Sigmoid colon (tissue), 6 donors: ENCODE measurements at regions not wholly inside any gene's neighbourhood (a gene's known extent, or its start where the extent isn't known, plus 50 kb on each side); places are given as distances from the start of the nearest gene placed in this dataset.

Experiments
- DNase-seq: peaks from one replicate; pipeline ENCODE4 v3.0.0-alpha.2; 2019
- H3K27ac ChIP-seq, 4 donors: fragments of 200-600 bp; sonication (generic); one replicate each; pipeline ENCODE4 v1.5.1; 2016 to 2019; ENCODE audit warnings: mild to moderate bottlenecking in 1 of 4
- H3K27me3 ChIP-seq, 3 donors: fragments of 200-600 bp; sonication (generic); one replicate each; pipeline ENCODE4 v1.5.1; 2019; ENCODE audit warnings: mild to moderate bottlenecking in 1 of 3
- H3K36me3 ChIP-seq, 4 donors: fragments of 200-600 bp; sonication (generic); one replicate each; pipeline ENCODE4 v1.5.1; 2016 to 2019
- H3K4me1 ChIP-seq, 4 donors: fragments of 200-600 bp; sonication (generic); one replicate each; pipeline ENCODE4 v1.5.1; 2017 to 2019
- H3K4me3 ChIP-seq, 4 donors: fragments of 200-600 bp; sonication (generic); one replicate each; pipeline ENCODE4 v1.5.1; 2017 to 2019; ENCODE audit warnings: mild to moderate bottlenecking in 2 of 4, moderate library complexity in 1 of 4
- H3K9me3 ChIP-seq, 4 donors: fragments of 200-600 bp in 3 of 4; sonication (generic) in 3 of 4; one replicate each; pipeline versions ENCODE4 v1.5.1 to v1.6.1; 2013 to 2019
- EP300 ChIP-seq, 4 donors: sonication (generic); formaldehyde crosslinking; IDR thresholded peaks; one replicate each; pipeline ENCODE4 v1.6.1; 2017; ENCODE audit warnings: antibody characterized with exemption in 4 of 4
- POLR2A ChIP-seq, 2 donors: fragments of 450-650 bp; IDR thresholded peaks; one replicate each; pipeline ENCODE4 v1.6.1; 2016; ENCODE audit warnings: antibody characterized with exemption in 2 of 2, mild to moderate bottlenecking in 2 of 2, moderate library complexity in 2 of 2
- POLR2AphosphoS5 ChIP-seq, 4 donors: sonication (generic); formaldehyde crosslinking; IDR thresholded peaks; one replicate each; pipeline ENCODE4 v1.6.1; 2017; ENCODE audit warnings: antibody characterized with exemption in 4 of 4
- WGBS, 2 donors: extraction: QIAGEN DNeasy Blood & Tissue Kit; methylation state at CpG; one replicate each; pipeline ENCODE4 v1.1.7; 2013; 5-methylcytosine and 5-hydroxymethylcytosine counted together
- intact Hi-C: fragments of 100-400 bp; cut with DNase I; formaldehyde crosslinking; loops from one replicate; pipeline ENCODE4 v1.15.1; 2023
- TF ChIP-seq, protein P1 (sequence below), 4 experiments: fragments of 450-650 bp in 3 of 4; fragments of 200-600 bp in 1 of 4; IDR thresholded peaks; one replicate each; pipeline ENCODE4 v1.5.1; 2016 to 2019; ENCODE audit warnings: antibody characterized with exemption in 4 of 4, mild to moderate bottlenecking in 3 of 4, moderate library complexity in 2 of 4
- donor health status: healthy with polysubstance abuse.
- donor health status: healthy.

DNA sequence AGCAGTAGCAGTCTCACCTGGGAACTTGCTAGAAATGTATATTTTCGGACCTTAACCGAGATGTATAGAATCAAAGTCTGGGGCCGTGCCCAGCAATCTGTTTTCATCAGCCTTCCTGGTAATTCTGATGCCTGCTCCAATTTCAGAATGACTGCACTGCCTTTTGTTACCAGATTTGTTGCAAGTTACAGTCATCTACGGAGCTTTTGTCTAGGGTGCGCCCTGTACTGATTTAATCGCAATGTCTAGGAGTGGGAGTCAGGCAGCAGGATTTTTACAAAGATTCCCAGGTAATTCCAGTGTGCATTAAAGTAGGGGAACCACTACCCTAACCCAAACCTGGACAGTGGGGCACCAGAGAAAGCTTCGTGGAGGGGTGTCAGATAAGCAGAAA, 178.0 kb downstream of the HAUS1 start:
- Histone ChIP-seq H3K27me3 (no peaks in the 10 kb centered on the region), H3K36me3 (no peaks in the 10 kb centered on the region), H3K4me1 (peaks cover 0 to 5% (median 2%) of the 10 kb centered on the region in 4 donors), H3K4me3 (no peak overlapping the region), H3K27ac (no peak overlapping the region), H3K9me3 (no peaks in the 10 kb centered on the region)
- no peak for TF ChIP-seq EP300 (IDR thresholded peaks at IDR 0.05)
- TF ChIP-seq, protein P1, sequence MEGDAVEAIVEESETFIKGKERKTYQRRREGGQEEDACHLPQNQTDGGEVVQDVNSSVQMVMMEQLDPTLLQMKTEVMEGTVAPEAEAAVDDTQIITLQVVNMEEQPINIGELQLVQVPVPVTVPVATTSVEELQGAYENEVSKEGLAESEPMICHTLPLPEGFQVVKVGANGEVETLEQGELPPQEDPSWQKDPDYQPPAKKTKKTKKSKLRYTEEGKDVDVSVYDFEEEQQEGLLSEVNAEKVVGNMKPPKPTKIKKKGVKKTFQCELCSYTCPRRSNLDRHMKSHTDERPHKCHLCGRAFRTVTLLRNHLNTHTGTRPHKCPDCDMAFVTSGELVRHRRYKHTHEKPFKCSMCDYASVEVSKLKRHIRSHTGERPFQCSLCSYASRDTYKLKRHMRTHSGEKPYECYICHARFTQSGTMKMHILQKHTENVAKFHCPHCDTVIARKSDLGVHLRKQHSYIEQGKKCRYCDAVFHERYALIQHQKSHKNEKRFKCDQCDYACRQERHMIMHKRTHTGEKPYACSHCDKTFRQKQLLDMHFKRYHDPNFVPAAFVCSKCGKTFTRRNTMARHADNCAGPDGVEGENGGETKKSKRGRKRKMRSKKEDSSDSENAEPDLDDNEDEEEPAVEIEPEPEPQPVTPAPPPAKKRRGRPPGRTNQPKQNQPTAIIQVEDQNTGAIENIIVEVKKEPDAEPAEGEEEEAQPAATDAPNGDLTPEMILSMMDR (IDR thresholded peaks at IDR 0.05) = no peak
- no peak for TF ChIP-seq POLR2A (IDR thresholded peaks at IDR 0.05)
- no peak for TF ChIP-seq POLR2AphosphoS5 (IDR thresholded peaks at IDR 0.05)
- WGBS, 2 donors = 94% methylated on average over 7 of the region's 7 CpGs
- no peak for DNase-seq
- intact Hi-C loops = loop anchor here (5.0 kb wide), 1 partner anchor 200 kb away; no protein-coding TSS in a partner anchor

DNA sequence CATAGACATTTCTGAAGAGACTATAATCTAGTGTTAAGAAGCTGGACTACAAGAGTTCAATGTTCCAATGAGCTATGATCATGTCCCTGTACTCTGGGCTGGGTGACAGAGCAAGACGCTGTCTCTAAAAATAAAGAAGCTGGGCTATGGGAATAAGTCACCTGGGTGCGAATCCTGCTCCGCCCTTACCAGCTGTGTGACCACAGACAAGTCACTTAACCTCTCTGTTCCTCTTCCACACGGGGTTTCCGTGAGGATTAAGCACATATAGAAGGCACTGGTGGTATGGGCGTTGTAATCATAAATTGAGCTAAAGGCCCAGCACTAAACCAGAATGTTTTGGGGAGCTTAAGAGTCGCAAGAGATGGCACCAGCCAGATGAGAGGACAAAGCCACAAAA, 178.5 kb downstream of the HAUS1 start:
- Histone ChIP-seq H3K4me1 (peaks cover 0 to 5% (median 2%) of the 10 kb centered on the region in 4 donors), H3K36me3 (no peaks in the 10 kb centered on the region), H3K27ac (no peak overlapping the region), H3K27me3 (no peaks in the 10 kb centered on the region), H3K9me3 (no peaks in the 10 kb centered on the region), H3K4me3 (no peak overlapping the region)
- intact Hi-C loops = loop anchor here (5.0 kb wide), 1 partner anchor 200 kb away; no protein-coding TSS in a partner anchor
- TF ChIP-seq POLR2AphosphoS5 (IDR thresholded peaks at IDR 0.05) (no peak), POLR2A (IDR thresholded peaks at IDR 0.05) (no peak)
- no peak for DNase-seq
- 90% methylated on average over 7 of the region's 7 CpGs for WGBS, 2 donors

DNA sequence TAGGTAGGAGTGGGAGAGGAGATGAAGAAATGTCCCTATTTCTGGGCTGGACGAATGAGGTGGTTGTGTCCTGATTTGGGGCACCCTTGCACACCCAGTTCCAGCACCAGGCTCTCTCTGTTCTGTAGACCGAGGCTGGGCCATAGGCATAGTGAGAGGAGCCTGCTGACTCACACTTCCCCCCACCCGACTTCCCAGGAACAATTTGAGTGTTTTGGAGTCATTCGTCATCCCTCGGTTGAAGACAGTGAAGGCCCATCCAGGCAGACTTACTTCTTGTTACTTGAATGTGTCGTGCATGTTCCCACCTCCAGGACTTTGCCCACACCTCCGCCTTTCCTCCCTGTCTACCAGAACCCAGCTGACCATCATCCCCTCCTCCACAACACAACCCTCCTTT, 179.1 kb downstream of the HAUS1 start:
- Histone ChIP-seq H3K36me3 (no peaks in the 10 kb centered on the region), H3K27me3 (no peaks in the 10 kb centered on the region), H3K27ac (no peak overlapping the region), H3K4me1 (peaks cover 0 to 5% (median 2%) of the 10 kb centered on the region in 4 donors), H3K9me3 (no peaks in the 10 kb centered on the region), H3K4me3 (no peak overlapping the region)
- intact Hi-C loops = loop anchor here (5.0 kb wide), 1 partner anchor 199 kb away; no protein-coding TSS in a partner anchor
- no peak for TF ChIP-seq EP300 (IDR thresholded peaks at IDR 0.05)
- TF ChIP-seq, protein P1 (IDR thresholded peaks at IDR 0.05) = no peak
- no peak for TF ChIP-seq POLR2AphosphoS5 (IDR thresholded peaks at IDR 0.05)
- TF ChIP-seq POLR2A (IDR thresholded peaks at IDR 0.05) = no peak
- no peak for DNase-seq
- WGBS, 2 donors = 81 to 84% methylated on average over 7 of the region's 7 CpGs

DNA sequence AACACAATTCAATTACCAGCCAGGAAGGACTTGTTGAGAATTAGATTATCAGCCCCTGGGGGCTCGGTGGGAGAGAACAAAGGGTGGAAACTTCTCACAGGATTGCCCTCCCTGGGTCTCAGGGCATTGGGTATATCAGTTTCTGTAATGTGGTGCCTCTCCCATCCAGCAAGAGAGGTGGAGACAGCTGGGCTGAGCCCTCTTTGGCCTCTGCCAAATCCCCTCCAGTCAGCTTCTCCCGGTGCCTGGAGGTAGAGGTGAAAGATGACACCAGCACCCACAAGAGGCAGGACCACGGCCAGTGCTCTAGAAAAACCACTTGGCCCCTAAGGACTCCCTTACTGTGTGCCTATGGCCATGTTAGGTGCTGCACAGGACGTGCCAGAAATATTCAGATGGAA, 179.7 kb downstream of the HAUS1 start:
- TF ChIP-seq EP300 (IDR thresholded peaks at IDR 0.05) = no peak
- no peak for TF ChIP-seq POLR2AphosphoS5 (IDR thresholded peaks at IDR 0.05)
- TF ChIP-seq, protein P1 (IDR thresholded peaks at IDR 0.05) = no peak
- no peak for TF ChIP-seq POLR2A (IDR thresholded peaks at IDR 0.05)
- Histone ChIP-seq H3K27me3 (no peaks in the 10 kb centered on the region), H3K9me3 (no peaks in the 10 kb centered on the region), H3K4me3 (no peak overlapping the region), H3K27ac (no peak overlapping the region), H3K36me3 (no peaks in the 10 kb centered on the region), H3K4me1 (peaks cover 0 to 5% (median 2%) of the 10 kb centered on the region in 4 donors)
- intact Hi-C loops = loop anchor here (5.0 kb wide), 1 partner anchor 198 kb away; no protein-coding TSS in a partner anchor
- no peak for DNase-seq
- WGBS, 2 donors = 63 to 69% methylated on average over 4 of the region's 4 CpGs

DNA sequence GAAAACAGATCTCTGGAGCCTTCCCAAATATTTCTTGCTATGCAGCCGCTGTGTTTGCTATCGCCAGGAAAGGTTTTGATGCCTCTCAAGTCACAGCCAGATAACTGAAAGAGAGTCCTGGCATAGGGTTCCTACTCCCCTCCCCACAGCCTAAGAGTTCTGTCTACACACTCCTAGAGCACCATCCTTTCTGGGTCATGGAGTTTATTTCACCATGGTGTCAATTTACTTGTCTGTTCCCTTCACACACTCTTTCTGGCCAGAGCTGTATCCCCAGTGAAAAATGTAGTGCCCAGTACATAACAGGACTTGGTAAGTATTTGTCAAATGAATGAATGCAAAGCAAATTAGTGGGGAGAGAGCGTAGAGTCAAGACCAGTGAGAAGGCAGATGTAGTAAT, 185.3 kb downstream of the HAUS1 start:
- no peaks in the 10 kb centered on the region for H3K9me3 ChIP-seq
- intact Hi-C loops = no loop called here
- WGBS, 2 donors = 93 to 95% methylated on average over 3 of the region's 3 CpGs
- TF ChIP-seq EP300 (IDR thresholded peaks at IDR 0.05) (no peak), POLR2A (IDR thresholded peaks at IDR 0.05) (no peak), POLR2AphosphoS5 (IDR thresholded peaks at IDR 0.05) (no peak)
- TF ChIP-seq, protein P1 (IDR thresholded peaks at IDR 0.05) = no peak
- no peaks in the 10 kb centered on the region for H3K27me3 ChIP-seq
- no peak overlapping the region for H3K27ac ChIP-seq
- DNase-seq = no peak
- no peaks in the 10 kb centered on the region for H3K36me3 ChIP-seq
- H3K4me1 ChIP-seq = no peaks in the 10 kb centered on the region
- no peak overlapping the region for H3K4me3 ChIP-seq
